Liver (tissue), 7 donors: ENCODE measurements at regions not wholly inside any gene's neighbourhood (a gene's known extent, or its start where the extent isn't known, plus 50 kb on each side); places are given as distances from the start of the nearest gene placed in this dataset.
"Not testable (repeated sequence)": the region's sequence is repeated elsewhere in the genome, so short reads cannot be mapped to it uniquely, and the experiment has no call there.

Experiments
- DNase-seq: peaks from one replicate; pipeline ENCODE4 v3.0.0-alpha.2; 2017; ENCODE audit warnings: low spot score
- H3K27ac ChIP-seq, 2 donors: one replicate each; pipeline ENCODE4 v1.7.0; 2013; ENCODE audit warnings: inconsistent platforms in 2 of 2, low read length in 2 of 2, control low read depth in 1 of 2, low read depth in 1 of 2, mild to moderate bottlenecking in 1 of 2
- H3K27me3 ChIP-seq, 4 donors: one replicate each; pipeline versions ENCODE4 v1.6.1 to v1.7.0; 2013; ENCODE audit warnings: low read length in 3 of 4, inconsistent platforms in 1 of 4, mild to moderate bottlenecking in 1 of 4, moderate library complexity in 1 of 4; ENCODE audit not compliant: control insufficient read depth in 4 of 4, insufficient read depth in 4 of 4
- H3K36me3 ChIP-seq, 4 donors: one replicate each; pipeline versions ENCODE4 v1.6.1 to v1.7.0; 2013; ENCODE audit warnings: low read length in 3 of 4, mild to moderate bottlenecking in 3 of 4, low read depth in 1 of 4, moderate library complexity in 1 of 4; ENCODE audit not compliant: control insufficient read depth in 4 of 4, insufficient read depth in 3 of 4
- H3K4me1 ChIP-seq, 4 donors: one replicate each; pipeline versions ENCODE4 v1.6.1 to v1.7.0; 2013; ENCODE audit warnings: low read length in 3 of 4, mild to moderate bottlenecking in 3 of 4, moderate library complexity in 1 of 4; ENCODE audit not compliant: control insufficient read depth in 4 of 4, insufficient read depth in 4 of 4
- H3K4me3 ChIP-seq, 3 donors: one replicate each; pipeline versions ENCODE4 v1.6.1 to v1.7.0; 2013; ENCODE audit warnings: low read length in 3 of 3, control low read depth in 1 of 3, low read depth in 1 of 3, mild to moderate bottlenecking in 1 of 3
- H3K9ac ChIP-seq, 2 donors: one replicate each; pipeline ENCODE4 v1.7.0; 2013; ENCODE audit warnings: low read length in 2 of 2, mild to moderate bottlenecking in 2 of 2, moderate library complexity in 2 of 2, control low read depth in 1 of 2, low read depth in 1 of 2
- H3K9me3 ChIP-seq, 4 donors: one replicate each; pipeline versions ENCODE4 v1.6.1 to v1.7.0; 2013; ENCODE audit warnings: low read length in 3 of 4; ENCODE audit not compliant: control insufficient read depth in 4 of 4
- EGR1 ChIP-seq, 2 donors: IDR thresholded peaks; 2 replicates each; pipeline ENCODE4 v1.6.1; 2016 to 2018; ENCODE audit warnings: antibody characterized with exemption in 2 of 2, low read depth in 2 of 2
- FOXA2 ChIP-seq: IDR thresholded peaks from 2 replicates; pipeline ENCODE4 v1.6.1; 2016; ENCODE audit warnings: antibody characterized with exemption
- HNF4A ChIP-seq, 2 donors: conservative IDR thresholded peaks; 2 replicates each; pipeline ENCODE4 v1.6.1; 2016; ENCODE audit warnings: antibody characterized with exemption in 2 of 2, mild to moderate bottlenecking in 2 of 2
- HNF4G ChIP-seq: IDR thresholded peaks from 2 replicates; pipeline ENCODE4 v1.6.1; 2016; ENCODE audit warnings: antibody characterized with exemption
- JUND ChIP-seq, 2 donors: IDR thresholded peaks; 2 replicates each; pipeline ENCODE4 v1.6.1; 2016; ENCODE audit warnings: antibody characterized with exemption in 2 of 2
- NR2F2 ChIP-seq: IDR thresholded peaks from 2 replicates; pipeline ENCODE4 v1.6.1; 2016; ENCODE audit warnings: antibody characterized with exemption
- RAD21 ChIP-seq, 2 donors: IDR thresholded peaks; 2 replicates each; pipeline ENCODE4 v1.6.1; 2016; ENCODE audit warnings: antibody characterized with exemption in 2 of 2, mild to moderate bottlenecking in 2 of 2
- SP1 ChIP-seq: IDR thresholded peaks from 2 replicates; pipeline ENCODE4 v1.6.1; 2018; ENCODE audit warnings: antibody characterized with exemption, mild to moderate bottlenecking
- TAF1 ChIP-seq: conservative IDR thresholded peaks from 2 replicates; pipeline ENCODE4 v1.6.1; 2016; ENCODE audit warnings: antibody characterized with exemption, mild to moderate bottlenecking
- YY1 ChIP-seq: IDR thresholded peaks from 2 replicates; pipeline ENCODE4 v1.6.1; 2016; ENCODE audit warnings: antibody characterized with exemption, mild to moderate bottlenecking
- WGBS: extraction: QIAGEN DNeasy Blood & Tissue Kit; methylation state at CpG from one replicate; pipeline ENCODE4 v1.1.7; 2013; 5-methylcytosine and 5-hydroxymethylcytosine counted together
- TF ChIP-seq, protein P1 (sequence below): IDR thresholded peaks from 2 replicates; pipeline ENCODE4 v1.6.1; 2016; ENCODE audit warnings: antibody characterized with exemption
- TF ChIP-seq, protein P2 (sequence below): IDR thresholded peaks from 2 replicates; pipeline ENCODE4 v1.6.1; 2016; ENCODE audit warnings: antibody characterized with exemption
- TF ChIP-seq, protein P3 (sequence below): IDR thresholded peaks from 2 replicates; pipeline ENCODE4 v1.6.1; 2016; ENCODE audit warnings: antibody characterized with exemption
- donor health status: healthy.
- donor health status: healthy.
- donor health status: healthy.
- donor health status: healthy.

DNA sequence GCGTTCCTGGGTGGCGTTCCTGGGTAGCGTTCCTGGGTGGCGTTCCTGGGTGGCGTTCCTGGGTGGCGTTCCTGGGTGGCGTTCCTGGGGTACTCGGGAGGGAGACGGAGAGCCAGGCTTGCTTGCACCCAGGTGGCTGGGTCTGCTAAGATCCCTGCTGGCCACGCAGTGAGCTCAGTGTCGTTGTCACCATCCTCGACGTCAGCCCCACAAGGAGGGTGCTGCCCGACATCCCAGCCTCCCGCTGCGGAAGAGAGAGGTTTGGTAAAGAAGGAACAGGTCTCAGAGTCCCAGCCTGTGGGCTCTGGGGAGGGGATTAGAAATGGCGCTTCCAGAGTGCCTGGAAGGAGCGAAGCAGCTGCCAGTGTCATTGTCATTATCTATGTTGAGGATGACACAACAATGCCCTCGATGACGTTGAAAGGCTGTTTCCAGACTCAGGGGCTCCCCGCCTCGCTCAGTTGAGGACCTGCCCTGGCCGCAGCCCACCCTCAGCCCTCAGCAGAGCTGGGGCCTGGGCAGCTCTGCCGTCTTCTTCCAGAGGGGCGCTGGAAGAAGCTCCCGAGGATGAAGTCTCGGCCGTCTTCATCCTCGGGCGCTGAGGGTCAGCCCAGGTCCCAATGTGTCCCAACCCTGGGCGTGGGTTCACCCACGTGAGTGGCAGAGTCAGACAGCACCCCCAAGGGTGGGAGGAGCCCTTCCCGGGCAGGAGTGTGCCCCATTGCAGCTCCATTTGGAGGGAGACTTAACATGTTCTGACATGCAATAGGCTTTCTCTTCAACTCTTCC is 328.8 kb downstream of the ADGRD1 start:
- no peak for DNase-seq
- Histone ChIP-seq H3K4me1 (no peaks in the 10 kb centered on the region), H3K27ac (no peak overlapping the region), H3K36me3 (no peaks in the 10 kb centered on the region), H3K4me3 (no peak overlapping the region), H3K9ac (no peak overlapping the region), H3K27me3 (peaks cover 0 to 2% (median 0%) of the 10 kb centered on the region in 4 donors), H3K9me3 (no peaks in the 10 kb centered on the region)
- WGBS, result 83% methylated on average over 33 of the region's 33 CpGs
- TF ChIP-seq, protein P1, sequence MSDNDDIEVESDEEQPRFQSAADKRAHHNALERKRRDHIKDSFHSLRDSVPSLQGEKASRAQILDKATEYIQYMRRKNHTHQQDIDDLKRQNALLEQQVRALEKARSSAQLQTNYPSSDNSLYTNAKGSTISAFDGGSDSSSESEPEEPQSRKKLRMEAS, result no peak
- TF ChIP-seq, protein P2, sequence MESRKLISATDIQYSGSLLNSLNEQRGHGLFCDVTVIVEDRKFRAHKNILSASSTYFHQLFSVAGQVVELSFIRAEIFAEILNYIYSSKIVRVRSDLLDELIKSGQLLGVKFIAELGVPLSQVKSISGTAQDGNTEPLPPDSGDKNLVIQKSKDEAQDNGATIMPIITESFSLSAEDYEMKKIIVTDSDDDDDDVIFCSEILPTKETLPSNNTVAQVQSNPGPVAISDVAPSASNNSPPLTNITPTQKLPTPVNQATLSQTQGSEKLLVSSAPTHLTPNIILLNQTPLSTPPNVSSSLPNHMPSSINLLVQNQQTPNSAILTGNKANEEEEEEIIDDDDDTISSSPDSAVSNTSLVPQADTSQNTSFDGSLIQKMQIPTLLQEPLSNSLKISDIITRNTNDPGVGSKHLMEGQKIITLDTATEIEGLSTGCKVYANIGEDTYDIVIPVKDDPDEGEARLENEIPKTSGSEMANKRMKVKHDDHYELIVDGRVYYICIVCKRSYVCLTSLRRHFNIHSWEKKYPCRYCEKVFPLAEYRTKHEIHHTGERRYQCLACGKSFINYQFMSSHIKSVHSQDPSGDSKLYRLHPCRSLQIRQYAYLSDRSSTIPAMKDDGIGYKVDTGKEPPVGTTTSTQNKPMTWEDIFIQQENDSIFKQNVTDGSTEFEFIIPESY, result no peak
- TF ChIP-seq NR2F2, result no peak
- no peak for TF ChIP-seq HNF4A (conservative IDR thresholded peaks at IDR 0.05)
- no peak for TF ChIP-seq TAF1
- TF ChIP-seq, protein P3, sequence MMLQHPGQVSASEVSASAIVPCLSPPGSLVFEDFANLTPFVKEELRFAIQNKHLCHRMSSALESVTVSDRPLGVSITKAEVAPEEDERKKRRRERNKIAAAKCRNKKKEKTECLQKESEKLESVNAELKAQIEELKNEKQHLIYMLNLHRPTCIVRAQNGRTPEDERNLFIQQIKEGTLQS, result no peak
- TF ChIP-seq EGR1 (IDR thresholded peaks at IDR 0.05; ENCODE audit: low read depth in 2 of 2), result no peak
- no peak for TF ChIP-seq JUND (IDR thresholded peaks at IDR 0.05)
- TF ChIP-seq FOXA2, result no peak

DNA sequence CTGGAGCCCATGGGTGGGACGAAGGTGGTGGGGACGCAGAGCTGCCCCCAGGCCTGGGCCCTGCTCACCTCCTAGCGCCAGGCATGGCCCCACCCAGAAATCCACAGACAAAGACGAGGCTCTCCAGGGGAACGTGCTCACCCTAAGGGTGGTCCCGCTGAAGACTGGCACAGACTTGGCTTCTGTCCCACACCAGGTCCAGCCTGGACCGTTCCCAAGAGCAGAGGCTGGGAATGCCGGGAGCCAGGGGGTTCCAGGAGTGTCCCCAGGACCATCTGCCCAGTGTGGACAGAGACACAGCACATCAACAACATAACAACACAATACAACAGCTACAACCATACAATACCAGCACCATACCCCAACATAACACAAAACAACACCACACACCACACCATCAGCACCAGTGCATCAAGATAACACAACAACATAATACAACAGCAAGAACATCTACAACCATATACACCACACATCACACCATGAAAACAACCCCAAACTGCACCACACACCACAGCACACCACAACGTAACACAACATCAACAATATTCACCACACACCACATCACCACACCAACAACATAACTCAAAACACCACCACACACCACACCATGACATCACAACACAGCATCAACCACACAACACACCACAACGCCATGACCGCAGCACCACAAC is 329.6 kb downstream of the ADGRD1 start:
- Histone ChIP-seq H3K27me3 (peaks cover 0 to 2% (median 0%) of the 10 kb centered on the region in 4 donors), H3K27ac (no peak overlapping the region), H3K9ac (no peak overlapping the region), H3K36me3 (no peaks in the 10 kb centered on the region), H3K4me1 (no peaks in the 10 kb centered on the region), H3K4me3 (no peak overlapping the region), H3K9me3 (no peaks in the 10 kb centered on the region)
- 88% methylated on average over 11 of the region's 11 CpGs for WGBS
- TF ChIP-seq YY1 (no peak), SP1 (no peak), RAD21 (IDR thresholded peaks at IDR 0.05) (no peak), FOXA2 (no peak), HNF4G (no peak)
- DNase-seq, result no peak

DNA sequence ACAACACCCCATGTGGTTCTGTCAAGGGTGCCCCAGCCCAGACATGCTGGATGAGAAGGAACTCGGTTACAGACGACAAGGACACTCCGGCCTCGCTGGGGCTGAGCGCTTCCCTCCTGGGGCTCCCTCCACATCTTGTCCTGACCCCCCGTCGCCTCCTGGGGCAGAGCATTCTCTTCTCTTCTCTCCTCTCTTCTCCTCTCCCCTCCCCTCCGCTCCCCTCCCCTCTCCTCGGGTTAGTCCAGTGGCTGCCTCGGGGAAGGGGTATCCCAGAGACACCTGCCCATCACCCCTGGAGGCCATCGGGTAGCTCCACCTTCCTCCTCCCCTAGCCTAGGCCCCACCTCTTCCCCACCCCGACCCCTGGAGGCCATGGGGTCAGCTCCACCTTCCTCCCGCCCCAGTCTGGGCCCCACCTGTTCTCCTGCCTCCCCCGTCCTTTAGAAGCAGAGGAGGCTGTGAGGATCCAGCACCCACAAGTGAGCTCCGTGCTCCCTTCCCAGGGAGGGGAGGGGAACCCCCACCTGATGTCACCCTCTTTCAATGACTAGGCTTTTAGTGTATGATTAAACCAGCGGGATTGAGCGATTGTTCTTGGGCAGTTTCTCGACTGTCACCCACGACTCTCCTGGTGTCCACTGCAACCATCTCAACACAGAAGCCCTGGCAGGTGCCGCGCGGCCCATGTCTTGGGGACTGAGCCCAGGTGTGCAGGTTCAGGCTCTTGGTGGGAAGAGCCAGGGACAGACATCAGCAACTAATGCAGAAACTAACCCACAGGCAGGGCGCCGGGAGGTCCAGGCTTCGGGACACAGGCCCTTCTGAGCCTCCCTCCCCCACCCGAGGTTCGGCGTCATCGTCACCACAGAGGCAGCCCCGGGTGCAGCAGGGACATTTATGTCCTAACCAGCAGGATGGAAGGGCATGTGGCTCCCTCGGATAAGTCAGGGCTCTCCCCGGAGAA is 330.4 kb downstream of the ADGRD1 start:
- H3K27me3 ChIP-seq, H3K9me3 ChIP-seq, H3K9ac ChIP-seq, H3K4me1 ChIP-seq, H3K4me3 ChIP-seq, H3K27ac ChIP-seq, DNase-seq, H3K36me3 ChIP-seq: not testable (repeated sequence)
- 79% methylated on average over 32 of the region's 32 CpGs for WGBS

DNA sequence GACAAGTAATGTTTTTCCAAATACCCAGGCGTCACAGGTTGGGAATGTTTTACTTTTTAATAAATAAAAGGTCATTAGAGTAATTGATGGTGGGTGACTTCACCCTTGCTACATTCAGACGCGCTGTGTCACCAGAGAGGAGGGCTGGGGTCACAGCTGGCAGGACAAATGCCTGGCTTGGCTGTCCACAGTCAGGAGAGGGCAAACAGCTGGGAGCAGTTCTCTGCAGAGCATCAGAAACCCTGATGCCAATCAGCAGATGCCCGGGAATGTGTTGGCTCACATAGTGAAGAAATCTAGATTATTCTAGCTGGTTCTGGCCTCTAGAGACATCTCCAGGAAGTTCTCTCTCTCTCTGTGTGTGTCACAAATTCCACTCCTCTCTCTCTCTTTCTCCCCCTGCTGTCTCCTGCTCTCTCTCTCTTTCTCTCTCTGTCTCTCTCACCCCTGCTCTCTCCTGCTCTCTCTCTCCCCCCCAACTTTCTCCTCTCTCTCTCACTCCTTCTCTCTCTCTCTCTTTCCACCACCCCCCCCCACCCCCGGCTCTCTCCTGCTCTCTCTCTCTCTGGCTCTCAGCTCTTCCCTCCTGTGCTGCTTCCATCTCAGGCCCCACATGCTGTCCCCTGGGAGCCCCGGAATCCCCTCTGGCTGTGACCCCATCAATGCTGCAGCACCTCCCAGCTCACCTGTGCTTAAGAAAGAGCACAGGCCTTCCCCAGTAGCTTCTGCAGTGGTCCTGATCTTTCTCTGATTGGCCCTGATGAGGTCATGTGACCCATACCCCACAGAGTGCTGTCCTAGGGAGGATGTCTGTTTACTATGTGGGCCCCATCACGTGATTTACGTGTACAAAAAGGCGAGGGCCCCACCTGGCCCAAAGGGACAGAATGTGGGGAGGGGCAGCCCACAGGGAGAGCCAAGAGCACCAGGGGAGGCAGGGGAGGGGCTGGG is 331.5 kb downstream of the ADGRD1 start:
- not testable (repeated sequence) for H3K4me1 ChIP-seq, H3K36me3 ChIP-seq, H3K9ac ChIP-seq, H3K9me3 ChIP-seq, DNase-seq, H3K27ac ChIP-seq, H3K4me3 ChIP-seq, H3K27me3 ChIP-seq
- 69% methylated on average over 8 of the region's 9 CpGs for WGBS

DNA sequence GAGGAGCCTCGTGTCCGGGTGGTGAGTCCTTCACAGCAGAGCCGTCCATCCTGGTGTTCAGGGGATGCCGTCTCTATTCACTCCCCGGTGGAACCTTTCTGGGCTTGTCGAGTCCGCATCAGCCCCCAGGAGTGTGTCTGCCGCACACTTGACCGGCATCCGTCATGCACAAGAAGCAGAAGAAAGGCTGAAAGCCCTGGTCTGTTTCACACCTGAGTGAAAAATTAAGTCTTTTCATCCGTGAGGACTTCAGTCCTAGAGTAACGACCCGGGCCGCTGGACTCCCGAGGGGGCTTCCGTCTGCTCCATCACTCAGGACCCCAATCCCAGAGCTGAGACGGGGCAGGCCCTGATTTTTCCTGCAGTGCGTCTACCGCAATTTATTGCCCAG is 332.2 kb downstream of the ADGRD1 start:
- WGBS, result 88% methylated on average over 12 of the region's 19 CpGs
- H3K4me1 ChIP-seq, DNase-seq: not testable (repeated sequence)

More for the DNA sequence above, 332.2 kb downstream of the ADGRD1 start:
- not testable (repeated sequence) for H3K27ac ChIP-seq, H3K27me3 ChIP-seq, H3K4me3 ChIP-seq, H3K9me3 ChIP-seq, H3K9ac ChIP-seq, H3K36me3 ChIP-seq
